PC-3 (cell line): ENCODE measurements at regions not wholly inside any gene's neighbourhood (a gene's known extent, or its start where the extent isn't known, plus 50 kb on each side); places are given as distances from the start of the nearest gene placed in this dataset.

Experiments
- ATAC-seq: fragments of 200-7000 bp; cut with Tn5 transposase; 2 replicates; pipeline ENCODE4 v1.9.1; 2020; ENCODE audit warnings: mild to moderate bottlenecking, moderate library complexity
- BruUV-seq: library from RNA; stranded (reverse); fragments of 400-500 nt; replicated peaks from 2 replicates; lab custom pipeline; 2021; lab: Mats Ljungman, UMichigan
- CTCF ChIA-PET: fragments of 300-600 bp; sonication (Branson Sonifier 250); formaldehyde crosslinking; loops from one replicate; lab custom pipeline; 2022; ENCODE audit warnings: antibody characterized with exemption; lab: Charles Lee
- POLR2A ChIA-PET: fragments of 300-600 bp; sonication (Branson Sonifier 250); formaldehyde crosslinking; loops from one replicate; lab custom pipeline; 2022; ENCODE audit warnings: antibody characterized with exemption; ENCODE audit not compliant: unreplicated experiment; lab: Charles Lee
- DNase-seq: peaks from one replicate; pipeline ENCODE4 v3.0.0-alpha.2; 2015
- H2AFZ ChIP-seq: fragments of 300-600 bp; sonication (generic); 2 replicates; pipeline ENCODE4 v1.6.0; 2016; ENCODE audit warnings: antibody characterized with exemption, low read length
- H3F3A ChIP-seq: fragments of 300-600 bp; sonication (generic); one replicate; pipeline ENCODE4 v1.6.0; 2017; ENCODE audit warnings: antibody characterized with exemption, low read length, control low read depth, mild to moderate bottlenecking; ENCODE audit not compliant: unreplicated experiment
- H3K27ac ChIP-seq: fragments of 300-600 bp; sonication (generic); 2 replicates; pipeline ENCODE4 v1.5.1; 2016; ENCODE audit warnings: mild to moderate bottlenecking, low read length
- H3K27me3 ChIP-seq: fragments of 300-600 bp; sonication (generic); 2 replicates; pipeline ENCODE4 v1.6.1; 2016; ENCODE audit warnings: low read length, mixed read lengths
- H3K36me3 ChIP-seq: fragments of 300-600 bp; sonication (generic); 2 replicates; pipeline ENCODE4 v1.6.1; 2016; ENCODE audit warnings: low read depth, mixed run types, low read length, mixed read lengths
- H3K4me1 ChIP-seq: fragments of 300-600 bp; sonication (generic); 2 replicates; pipeline ENCODE4 v1.5.1; 2016; ENCODE audit warnings: low read length; ENCODE audit not compliant: insufficient read depth
- H3K4me2 ChIP-seq: fragments of 300-600 bp; sonication (generic); 2 replicates; pipeline ENCODE4 v1.6.0; 2016; ENCODE audit warnings: low read length
- H3K4me3 ChIP-seq: fragments of 300-600 bp; sonication (generic); 2 replicates; pipeline ENCODE4 v1.5.1; 2016; ENCODE audit warnings: mild to moderate bottlenecking, low read length, mixed read lengths
- H3K79me2 ChIP-seq: fragments of 300-600 bp; sonication (generic); 2 replicates; pipeline ENCODE4 v1.6.1; 2017; ENCODE audit warnings: low read length, mixed read lengths
- H3K9ac ChIP-seq: fragments of 300-600 bp; sonication (generic); 2 replicates; pipeline ENCODE4 v1.6.0; 2016; ENCODE audit warnings: mild to moderate bottlenecking, low read length
- H3K9me2 ChIP-seq: fragments of 300-600 bp; sonication (generic); replicated peaks from 2 replicates; pipeline ENCODE4 v1.6.1; 2016; ENCODE audit warnings: mixed run types, low read length, mixed read lengths
- H3K9me3 ChIP-seq: fragments of 300-600 bp; sonication (generic); 2 replicates; pipeline ENCODE4 v1.6.1; 2016; ENCODE audit warnings: low read length, mixed read lengths
- H4K20me1 ChIP-seq: fragments of 300-600 bp; sonication (generic); 2 replicates; pipeline ENCODE4 v1.6.1; 2016; ENCODE audit warnings: low read length, mixed read lengths
- EZH2 ChIP-seq: fragments of 300-600 bp; sonication (generic); IDR thresholded peaks from one replicate; pipeline ENCODE4 v1.6.1; 2017; ENCODE audit warnings: antibody characterized with exemption, mild to moderate bottlenecking, low read length; ENCODE audit not compliant: unreplicated experiment
- EZH2phosphoT487 ChIP-seq: fragments of 300-600 bp; sonication (generic); IDR thresholded peaks from 2 replicates; pipeline ENCODE4 v1.6.1; 2018; ENCODE audit warnings: mild to moderate bottlenecking, antibody characterized with exemption, low read length, borderline replicate concordance
- intact Hi-C: fragments of 100-400 bp; cut with micrococcal nuclease; formaldehyde crosslinking; loops from 2 replicates; pipeline ENCODE4 v1.9.0; 2023
- TF ChIP-seq, protein P1 (sequence below): fragments of 300-600 bp; sonication (generic); conservative IDR thresholded peaks from 2 replicates; pipeline ENCODE4 v1.5.1; 2017; ENCODE audit warnings: antibody characterized with exemption, low read depth, mild to moderate bottlenecking, low read length

DNA sequence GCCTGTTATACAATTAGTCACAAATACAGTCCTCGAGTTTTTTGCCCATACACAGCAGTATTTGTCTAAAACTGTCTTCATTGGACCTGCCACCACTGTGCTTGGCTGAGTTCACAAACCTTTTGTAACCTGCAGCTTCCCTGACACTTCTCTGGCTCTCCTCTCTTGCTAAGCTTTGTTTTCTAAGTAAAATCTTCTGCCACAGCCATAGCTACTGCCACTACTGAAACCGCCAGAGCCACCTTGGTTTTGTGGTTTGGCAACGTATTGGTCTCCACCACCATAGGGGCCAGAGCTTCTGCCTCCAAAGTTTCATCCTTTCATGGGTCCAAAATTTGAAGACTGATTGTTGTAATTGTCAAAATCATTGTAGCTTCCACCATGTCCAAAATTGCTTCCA lies 668.2 kb upstream of the BRINP3 start:
- CTCF ChIA-PET, result no interaction called here
- intact Hi-C loops, result no loop called here
- H4K20me1 ChIP-seq, result no peaks in the 10 kb centered on the region

DNA sequence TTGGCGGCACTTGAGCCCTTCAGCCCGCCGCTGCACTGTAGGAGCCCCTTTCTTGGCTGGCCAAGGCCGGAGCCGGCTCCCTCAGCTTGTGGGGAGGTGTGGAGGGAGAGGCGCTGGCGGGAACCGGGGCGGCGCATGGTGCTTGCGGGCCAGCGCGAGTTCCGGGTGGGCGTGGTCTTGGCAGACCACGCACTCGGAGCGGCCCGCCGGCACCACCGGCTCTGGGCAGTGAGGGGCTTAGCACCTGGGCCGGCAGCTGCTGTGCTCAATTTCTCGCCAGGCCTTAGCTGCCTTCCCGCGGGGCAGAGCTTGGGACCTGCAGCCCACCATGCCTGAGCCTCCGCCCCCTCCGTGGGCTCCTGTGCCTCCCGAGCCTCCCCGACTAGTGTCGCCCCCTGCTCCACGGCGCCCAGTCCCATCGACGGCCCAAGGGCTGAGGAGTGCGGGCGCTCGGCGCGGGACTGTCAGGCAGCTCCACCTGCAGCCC lies 673.7 kb upstream of the BRINP3 start:
- intact Hi-C loops, result no loop called here
- Histone ChIP-seq H3K9ac (no peak overlapping the region), H3K27me3 (no peaks in the 10 kb centered on the region), H4K20me1 (no peaks in the 10 kb centered on the region), H3K27ac (no peak overlapping the region), H3K4me3 (no peak overlapping the region), H3K9me2 (no peaks in the 10 kb centered on the region), H3K9me3 (no peaks in the 10 kb centered on the region), H3K36me3 (no peaks in the 10 kb centered on the region), H3F3A (no peaks in the 10 kb centered on the region), H3K4me1 (no peaks in the 10 kb centered on the region), H3K4me2 (no peak overlapping the region), H3K79me2 (no peaks in the 10 kb centered on the region), H2AFZ (no peak overlapping the region)
- ATAC-seq (no peak), DNase-seq (no peak)
- BruUV-seq, result no TSS peak
- CTCF ChIA-PET, result no interaction called here
- no peak for TF ChIP-seq EZH2
- no peak for TF ChIP-seq EZH2phosphoT487
- TF ChIP-seq, protein P1, sequence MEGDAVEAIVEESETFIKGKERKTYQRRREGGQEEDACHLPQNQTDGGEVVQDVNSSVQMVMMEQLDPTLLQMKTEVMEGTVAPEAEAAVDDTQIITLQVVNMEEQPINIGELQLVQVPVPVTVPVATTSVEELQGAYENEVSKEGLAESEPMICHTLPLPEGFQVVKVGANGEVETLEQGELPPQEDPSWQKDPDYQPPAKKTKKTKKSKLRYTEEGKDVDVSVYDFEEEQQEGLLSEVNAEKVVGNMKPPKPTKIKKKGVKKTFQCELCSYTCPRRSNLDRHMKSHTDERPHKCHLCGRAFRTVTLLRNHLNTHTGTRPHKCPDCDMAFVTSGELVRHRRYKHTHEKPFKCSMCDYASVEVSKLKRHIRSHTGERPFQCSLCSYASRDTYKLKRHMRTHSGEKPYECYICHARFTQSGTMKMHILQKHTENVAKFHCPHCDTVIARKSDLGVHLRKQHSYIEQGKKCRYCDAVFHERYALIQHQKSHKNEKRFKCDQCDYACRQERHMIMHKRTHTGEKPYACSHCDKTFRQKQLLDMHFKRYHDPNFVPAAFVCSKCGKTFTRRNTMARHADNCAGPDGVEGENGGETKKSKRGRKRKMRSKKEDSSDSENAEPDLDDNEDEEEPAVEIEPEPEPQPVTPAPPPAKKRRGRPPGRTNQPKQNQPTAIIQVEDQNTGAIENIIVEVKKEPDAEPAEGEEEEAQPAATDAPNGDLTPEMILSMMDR, result no peak
- POLR2A ChIA-PET, result no interaction called here

More for the DNA sequence above, 668.2 kb upstream of the BRINP3 start:
- H3K4me1 ChIP-seq, result no peaks in the 10 kb centered on the region
- H3K4me2 ChIP-seq, result no peak overlapping the region
- no peaks in the 10 kb centered on the region for H3K9me2 ChIP-seq
- POLR2A ChIA-PET, result no interaction called here
- TF ChIP-seq EZH2phosphoT487 (no peak), EZH2 (no peak)
- TF ChIP-seq, protein P1, result no peak
- H3K27ac ChIP-seq, result no peak overlapping the region
- ATAC-seq, result no peak
- no TSS peak for BruUV-seq
- no peaks in the 10 kb centered on the region for H3K27me3 ChIP-seq
- H2AFZ ChIP-seq, result no peak overlapping the region
- H3F3A ChIP-seq, result no peaks in the 10 kb centered on the region
- H3K79me2 ChIP-seq, result no peaks in the 10 kb centered on the region
- no peaks in the 10 kb centered on the region for H3K9me3 ChIP-seq
- no peak for DNase-seq
- H3K36me3 ChIP-seq, result no peaks in the 10 kb centered on the region
- H3K4me3 ChIP-seq, result no peak overlapping the region
- H3K9ac ChIP-seq, result no peak overlapping the region

DNA sequence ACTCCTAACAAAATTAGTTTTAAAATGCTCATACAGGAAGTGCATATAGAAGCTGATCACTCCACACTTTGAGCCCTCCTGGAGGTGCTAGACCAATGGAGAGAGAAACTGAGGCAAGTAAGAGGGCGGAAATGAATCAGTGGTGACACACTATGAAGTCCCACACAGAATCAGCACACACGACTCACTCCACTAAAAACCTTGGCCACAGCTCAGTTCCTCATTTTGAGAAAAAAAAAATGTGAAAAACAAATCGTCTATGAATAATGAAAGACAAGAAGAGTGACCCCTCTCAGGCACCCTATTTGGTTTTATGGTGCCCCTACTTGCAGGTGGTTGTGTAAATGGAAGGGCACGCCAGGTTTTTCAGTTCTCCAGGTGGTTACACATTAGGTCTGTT lies 675.1 kb upstream of the BRINP3 start:
- Histone ChIP-seq H2AFZ (no peak overlapping the region), H3K9ac (no peak overlapping the region), H3K27ac (no peak overlapping the region), H3K9me3 (no peaks in the 10 kb centered on the region), H3K4me3 (no peak overlapping the region), H3K27me3 (no peaks in the 10 kb centered on the region), H4K20me1 (no peaks in the 10 kb centered on the region), H3K36me3 (no peaks in the 10 kb centered on the region), H3K79me2 (no peaks in the 10 kb centered on the region), H3K4me2 (no peak overlapping the region), H3K9me2 (no peaks in the 10 kb centered on the region), H3F3A (no peaks in the 10 kb centered on the region), H3K4me1 (no peaks in the 10 kb centered on the region)
- DNase-seq, result no peak
- no peak for ATAC-seq
- intact Hi-C loops, result no loop called here
- BruUV-seq, result no TSS peak
- ChIA-PET CTCF (no interaction called here), POLR2A (no interaction called here)
- TF ChIP-seq, protein P1, result no peak
- TF ChIP-seq EZH2phosphoT487 (no peak), EZH2 (no peak)
